Duodenal mucosa (tissue), 2 donors: ENCODE measurements at regions not wholly inside any gene's neighbourhood (a gene's known extent, or its start where the extent isn't known, plus 50 kb on each side); places are given as distances from the start of the nearest gene placed in this dataset.

Experiments used
- H3K27ac ChIP-seq: one replicate; pipeline ENCODE4 v1.7.0; 2013; ENCODE audit warnings: low read depth, low read length
- H3K27me3 ChIP-seq, 2 donors: one replicate each; pipeline ENCODE4 v1.7.0; 2013; ENCODE audit warnings: low read length in 2 of 2, control low read depth in 1 of 2; ENCODE audit not compliant: insufficient read depth in 2 of 2, control insufficient read depth in 1 of 2
- H3K36me3 ChIP-seq, 2 donors: one replicate each; pipeline ENCODE4 v1.7.0; 2013; ENCODE audit warnings: low read length in 2 of 2, control low read depth in 1 of 2; ENCODE audit not compliant: insufficient read depth in 2 of 2, control insufficient read depth in 1 of 2
- H3K4me1 ChIP-seq, 2 donors: one replicate each; pipeline ENCODE4 v1.7.0; 2013; ENCODE audit warnings: low read length in 2 of 2, control low read depth in 1 of 2; ENCODE audit not compliant: insufficient read depth in 2 of 2, control insufficient read depth in 1 of 2
- H3K4me3 ChIP-seq, 2 donors: one replicate each; pipeline ENCODE4 v1.7.0; 2013; ENCODE audit warnings: low read length in 2 of 2, low read depth in 1 of 2
- H3K9ac ChIP-seq, 2 donors: one replicate each; pipeline ENCODE4 v1.7.0; 2013; ENCODE audit warnings: low read length in 2 of 2, low read depth in 1 of 2
- H3K9me3 ChIP-seq, 2 donors: one replicate each; pipeline ENCODE4 v1.7.0; 2013; ENCODE audit warnings: low read length in 2 of 2, control low read depth in 1 of 2; ENCODE audit not compliant: control insufficient read depth in 1 of 2

GRCh38 chr4:33060674-33061542 is 2340.7 kb downstream of the PCDH7 start:
- H3K4me3 ChIP-seq = no peak overlapping the region
- no peak overlapping the region for H3K27ac ChIP-seq

GRCh38 chr4:33061727-33062126 is 2341.6 kb downstream of the PCDH7 start:
- Histone ChIP-seq H3K4me1 (no peaks in the 10 kb centered on the region), H3K27me3 (no peaks in the 10 kb centered on the region)

More at GRCh38 chr4:33060674-33061542, 2340.7 kb downstream of the PCDH7 start:
- no peaks in the 10 kb centered on the region for H3K4me1 ChIP-seq
- no peaks in the 10 kb centered on the region for H3K36me3 ChIP-seq
- H3K9ac ChIP-seq = no peak overlapping the region
- no peaks in the 10 kb centered on the region for H3K27me3 ChIP-seq
- H3K9me3 ChIP-seq = no peaks in the 10 kb centered on the region

GRCh38 chr4:33062155-33062806 is 2342.1 kb downstream of the PCDH7 start:
- no peaks in the 10 kb centered on the region for H3K27me3 ChIP-seq
- no peaks in the 10 kb centered on the region for H3K36me3 ChIP-seq
- no peaks in the 10 kb centered on the region for H3K4me1 ChIP-seq
- no peak overlapping the region for H3K9ac ChIP-seq
- H3K9me3 ChIP-seq = no peaks in the 10 kb centered on the region
- H3K27ac ChIP-seq = no peak overlapping the region
- no peak overlapping the region for H3K4me3 ChIP-seq

More at GRCh38 chr4:33061727-33062126, 2341.6 kb downstream of the PCDH7 start:
- Histone ChIP-seq H3K36me3 (no peaks in the 10 kb centered on the region), H3K9ac (no peak overlapping the region), H3K4me3 (no peak overlapping the region), H3K9me3 (no peaks in the 10 kb centered on the region), H3K27ac (no peak overlapping the region)

GRCh38 chr4:33063241-33063640 is 2343.1 kb downstream of the PCDH7 start:
- H3K4me1 ChIP-seq = no peaks in the 10 kb centered on the region
- no peak overlapping the region for H3K9ac ChIP-seq
- no peaks in the 10 kb centered on the region for H3K27me3 ChIP-seq
- H3K36me3 ChIP-seq = no peaks in the 10 kb centered on the region
- no peaks in the 10 kb centered on the region for H3K9me3 ChIP-seq
- no peak overlapping the region for H3K27ac ChIP-seq
- no peak overlapping the region for H3K4me3 ChIP-seq

- Histone ChIP-seq H3K27ac (no peak overlapping the region), H3K27me3 (no peaks in the 10 kb centered on the region), H3K9ac (no peak overlapping the region), H3K9me3 (peaks cover 0 to 8% of the 10 kb centered on the region in 2 donors), H3K4me3 (no peak overlapping the region), H3K36me3 (no peaks in the 10 kb centered on the region), H3K4me1 (no peaks in the 10 kb centered on the region)
Measured at GRCh38 chr4:33064238-33064637, 2344.1 kb downstream of the PCDH7 start.

GRCh38 chr4:33065749-33066148 is 2345.6 kb downstream of the PCDH7 start:
- Histone ChIP-seq H3K36me3 (no peaks in the 10 kb centered on the region), H3K9ac (no peak overlapping the region), H3K4me1 (no peaks in the 10 kb centered on the region), H3K27me3 (no peaks in the 10 kb centered on the region), H3K4me3 (no peak overlapping the region), H3K9me3 (peaks cover 0 to 8% of the 10 kb centered on the region in 2 donors), H3K27ac (no peak overlapping the region)

- Histone ChIP-seq H3K36me3 (no peaks in the 10 kb centered on the region), H3K9me3 (peaks cover 0 to 8% of the 10 kb centered on the region in 2 donors), H3K27me3 (no peaks in the 10 kb centered on the region), H3K9ac (no peak overlapping the region), H3K27ac (no peak overlapping the region), H3K4me1 (no peaks in the 10 kb centered on the region), H3K4me3 (no peak overlapping the region)
Measured at GRCh38 chr4:33067221-33067620, 2347.1 kb downstream of the PCDH7 start.

- no peak overlapping the region for H3K27ac ChIP-seq
- no peak overlapping the region for H3K4me3 ChIP-seq
- peaks cover 0 to 8% of the 10 kb centered on the region in 2 donors for H3K9me3 ChIP-seq
- H3K27me3 ChIP-seq = no peaks in the 10 kb centered on the region
- H3K4me1 ChIP-seq = no peaks in the 10 kb centered on the region
- no peaks in the 10 kb centered on the region for H3K36me3 ChIP-seq
- H3K9ac ChIP-seq = no peak overlapping the region
Measured at GRCh38 chr4:33068539-33068938, 2348.4 kb downstream of the PCDH7 start.

GRCh38 chr4:33071535-33071934 is 2351.4 kb downstream of the PCDH7 start:
- H3K9ac ChIP-seq = no peak overlapping the region
- peaks cover 0 to 8% of the 10 kb centered on the region in 2 donors for H3K9me3 ChIP-seq
- no peak overlapping the region for H3K27ac ChIP-seq
- H3K4me1 ChIP-seq = no peaks in the 10 kb centered on the region
- no peak overlapping the region for H3K4me3 ChIP-seq
- H3K36me3 ChIP-seq = no peaks in the 10 kb centered on the region
- H3K27me3 ChIP-seq = no peaks in the 10 kb centered on the region

GRCh38 chr4:33072298-33073089 is 2352.3 kb downstream of the PCDH7 start:
- Histone ChIP-seq H3K4me3 (no peak overlapping the region), H3K9me3 (peaks cover 0 to 8% of the 10 kb centered on the region in 2 donors), H3K27ac (no peak overlapping the region)

More at GRCh38 chr4:33072298-33073089, 2352.3 kb downstream of the PCDH7 start:
- Histone ChIP-seq H3K27me3 (no peaks in the 10 kb centered on the region), H3K9ac (no peak overlapping the region), H3K4me1 (no peaks in the 10 kb centered on the region), H3K36me3 (no peaks in the 10 kb centered on the region)
